IPS-NIHi7 (cell line): ENCODE measurements at regions not wholly inside any gene's neighbourhood (a gene's known extent, or its start where the extent isn't known, plus 50 kb on each side); places are given as distances from the start of the nearest gene placed in this dataset.
"Not testable (repeated sequence)": the region's sequence is repeated elsewhere in the genome, so short reads cannot be mapped to it uniquely, and the experiment has no call there.

ENCODE experiments used
- DNase-seq: peaks from one replicate; pipeline ENCODE4 v3.0.0; 2012; ENCODE audit warnings: mixed read lengths; ENCODE audit errors: extremely low spot score

DNA sequence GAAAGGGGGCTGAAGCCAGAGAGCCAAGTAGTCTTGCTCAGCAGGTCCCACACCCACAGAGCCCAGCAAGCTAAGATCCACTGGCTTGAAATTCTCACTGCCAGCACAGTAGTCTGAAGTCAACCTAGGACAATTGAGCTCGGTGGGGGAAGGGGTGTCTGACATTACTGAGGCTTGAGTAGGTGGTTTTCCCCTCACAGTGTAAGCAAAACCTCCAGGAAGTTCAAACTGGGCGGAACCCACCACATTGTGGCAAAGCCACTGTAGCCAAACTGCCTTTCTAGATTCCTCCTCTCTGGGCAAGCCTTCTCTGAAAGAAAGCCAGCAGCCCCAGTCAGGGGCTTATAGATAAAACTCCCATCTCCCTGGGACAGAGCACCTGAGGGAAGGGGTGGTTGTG is 630.9 kb upstream of the ITGA1 start:
- not testable (repeated sequence) for DNase-seq

DNA sequence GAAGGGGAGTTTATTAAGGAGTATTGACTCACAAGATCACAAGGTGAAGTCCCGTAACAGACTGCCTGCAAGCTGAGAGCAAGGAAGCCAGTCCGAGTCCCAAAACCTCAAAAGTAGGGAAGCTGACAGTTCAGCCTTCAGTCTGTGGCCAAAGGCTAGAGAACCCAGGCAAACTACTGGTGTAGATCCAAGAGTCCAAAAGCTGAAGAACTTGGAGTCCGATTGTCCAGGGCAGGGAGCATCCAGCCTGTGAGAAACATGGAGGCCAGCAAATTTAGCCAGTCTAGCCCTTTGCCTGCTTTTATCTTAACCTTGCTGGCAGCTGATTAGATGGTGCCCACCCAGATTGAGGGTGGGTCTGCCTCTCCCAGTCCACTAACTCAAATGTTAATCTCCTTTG is 621.9 kb upstream of the ITGA1 start:
- DNase-seq: not testable (repeated sequence)

DNA sequence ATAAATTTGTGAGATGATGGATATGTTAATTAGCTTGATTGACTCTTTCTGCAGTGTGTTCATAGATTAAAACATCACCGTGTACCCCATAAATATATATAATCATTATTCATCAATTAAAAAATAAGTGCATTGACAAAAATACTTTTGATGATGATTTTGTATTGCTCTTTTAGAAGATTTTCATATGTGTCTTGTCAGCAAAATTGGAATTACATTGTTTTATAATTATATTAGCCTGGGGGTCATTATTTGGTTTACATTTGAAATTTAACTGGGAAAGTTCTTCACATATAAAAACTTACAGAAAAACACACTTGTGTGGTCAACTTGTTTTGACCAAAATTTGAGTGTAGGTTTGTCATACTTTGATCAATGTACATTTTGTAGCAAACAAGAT is 614.6 kb upstream of the ITGA1 start:
- no peak for DNase-seq

DNA sequence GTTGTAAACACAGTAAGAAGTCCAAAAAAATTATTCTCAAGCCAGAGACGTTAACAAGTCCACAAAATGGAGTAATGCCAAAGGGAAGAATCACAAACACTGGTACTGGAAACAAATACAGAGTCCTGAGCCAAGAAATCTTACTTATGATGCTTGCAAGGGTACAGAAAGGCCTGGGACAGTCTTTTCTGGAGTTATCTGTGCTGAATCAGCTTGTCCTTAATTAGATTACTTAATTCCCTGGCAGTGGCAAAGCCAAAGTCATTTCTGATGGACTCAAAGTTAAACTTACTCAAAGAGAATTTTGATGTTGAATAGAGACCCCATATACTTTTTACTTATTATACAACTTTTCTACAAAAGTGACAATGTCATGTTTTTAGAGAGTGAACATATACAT is 610.5 kb upstream of the ITGA1 start:
- DNase-seq: no peak

DNA sequence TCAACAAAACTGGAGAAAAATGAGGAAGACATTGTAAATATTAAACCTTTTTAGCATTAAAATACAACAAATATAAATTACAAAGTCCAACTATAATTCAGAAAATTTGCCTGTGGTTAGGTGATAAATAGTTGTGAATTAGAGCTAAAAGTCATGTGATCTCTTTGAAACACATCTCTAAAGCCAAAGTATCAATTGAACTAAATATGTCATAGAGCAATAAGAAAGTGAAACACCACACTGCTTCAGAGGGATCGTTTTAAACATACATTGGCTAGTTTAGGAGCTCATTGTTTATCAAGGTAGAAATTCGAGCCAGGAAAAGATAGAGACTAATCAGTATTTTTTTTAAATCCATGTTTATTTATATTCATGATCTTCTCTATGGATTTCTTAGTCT is 606.3 kb upstream of the ITGA1 start:
- no peak for DNase-seq

DNA sequence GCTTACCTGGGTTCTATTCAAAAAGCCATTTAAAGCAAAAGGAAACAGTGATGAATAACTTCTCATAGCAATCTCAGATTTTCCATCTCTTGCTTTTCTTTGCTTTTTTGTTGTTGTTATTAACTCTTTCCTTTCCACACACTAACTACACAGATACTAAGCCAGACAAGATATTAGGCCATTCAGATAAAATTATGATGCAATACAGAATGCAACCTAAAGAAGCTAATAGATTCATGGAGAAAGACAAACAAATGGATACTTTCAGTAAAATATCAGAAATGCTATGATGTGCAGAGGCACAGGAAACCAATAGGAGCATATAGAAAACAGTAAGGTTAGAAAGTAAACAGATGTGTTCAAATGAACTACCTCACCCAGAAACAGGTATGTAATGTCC is 597.0 kb upstream of the ITGA1 start:
- no peak for DNase-seq

DNA sequence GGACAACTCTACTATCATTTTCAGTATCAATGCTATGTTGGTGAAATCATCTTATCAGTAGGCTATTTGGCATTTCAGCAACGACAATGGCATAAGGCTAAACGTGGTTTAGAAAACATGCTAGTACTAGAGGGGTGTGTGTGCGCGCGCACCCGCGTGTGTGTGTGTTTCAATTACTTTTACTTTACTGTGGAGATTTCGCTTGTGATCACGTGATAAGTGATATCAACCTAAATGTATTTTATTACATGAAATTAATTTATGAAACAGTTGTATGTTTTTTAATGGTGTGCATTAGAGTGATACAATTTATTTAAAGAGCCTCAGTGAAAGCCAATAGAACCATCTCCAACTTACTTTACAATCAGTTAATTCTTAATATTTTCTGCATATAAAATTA is 587.9 kb upstream of the ITGA1 start:
- DNase-seq: no peak

DNA sequence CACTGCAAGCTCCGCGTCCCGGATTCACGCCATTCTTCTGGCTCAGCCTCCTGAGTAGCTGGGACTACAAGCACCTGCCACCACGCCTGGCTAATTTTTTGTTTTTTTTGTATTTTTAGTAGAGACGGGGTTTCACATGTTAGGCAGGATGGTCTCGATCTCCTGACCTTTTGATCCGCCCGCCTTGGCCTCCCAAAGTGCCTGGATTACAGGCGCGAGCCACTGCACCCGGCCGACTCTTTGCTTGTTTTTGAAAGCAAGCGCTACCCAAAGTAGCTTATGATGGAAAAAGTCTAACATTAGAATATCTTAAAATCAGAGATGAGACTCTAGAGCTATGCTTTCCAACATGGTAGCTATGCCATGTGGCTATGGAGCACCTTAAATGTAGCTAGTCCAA is 585.5 kb upstream of the ITGA1 start:
- DNase-seq: no peak

DNA sequence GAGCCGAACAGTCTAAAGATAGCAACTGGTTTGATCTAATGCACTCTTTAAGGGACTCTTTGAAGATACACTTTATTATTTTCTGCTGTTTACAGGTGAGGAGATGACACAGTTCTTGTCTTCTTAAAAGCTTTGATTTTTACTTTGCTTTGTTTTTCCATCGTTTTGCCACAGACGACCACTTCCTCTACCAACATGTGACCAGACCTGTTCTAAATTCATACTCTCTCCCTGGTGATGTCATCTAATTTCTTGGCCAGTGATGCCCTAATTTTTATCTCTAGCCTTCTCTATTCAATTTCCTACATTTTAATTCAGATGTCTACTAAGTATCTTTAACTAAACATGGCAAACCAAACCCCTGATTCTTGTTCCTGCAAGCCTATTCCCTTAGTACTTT is 583.4 kb upstream of the ITGA1 start:
- no peak for DNase-seq
